Limb (tissue), 2 donors: ENCODE measurements at regions not wholly inside any gene's neighbourhood (a gene's known extent, or its start where the extent isn't known, plus 50 kb on each side); places are given as distances from the start of the nearest gene placed in this dataset.
"Not testable (repeated sequence)": the region's sequence is repeated elsewhere in the genome, so short reads cannot be mapped to it uniquely, and the experiment has no call there.

Source experiments
- DNase-seq, 2 donors: peaks; one replicate each; pipeline ENCODE4 v3.0.0-alpha.2; 2016; ENCODE audit errors: extremely low spot score in 2 of 2

GRCh38 chr9:109975574-109976295, 195.7 kb downstream of the PALM2AKAP2 start:
- no peak for DNase-seq

GRCh38 chr9:109976303-109976702, 196.3 kb downstream of the PALM2AKAP2 start:
- no peak for DNase-seq

- no peak for DNase-seq
These were observed 197.5 kb downstream of the PALM2AKAP2 start for GRCh38 chr9:109977521-109977920.

GRCh38 chr9:109981091-109981490, 201.1 kb downstream of the PALM2AKAP2 start:
- no peak for DNase-seq

GRCh38 chr9:109986521-109986991, 206.6 kb downstream of the PALM2AKAP2 start:
- DNase-seq = peak in 1 of 2 donors; percentile 30

- DNase-seq = no peak
These were observed 209.3 kb downstream of the PALM2AKAP2 start for GRCh38 chr9:109989296-109989695.

- no peak for DNase-seq
These were observed 210.5 kb downstream of the PALM2AKAP2 start for GRCh38 chr9:109990541-109990940.

- DNase-seq = no peak
These were observed 212.3 kb downstream of the PALM2AKAP2 start for GRCh38 chr9:109992293-109992692.

GRCh38 chr9:109993250-109993978, 213.4 kb downstream of the PALM2AKAP2 start:
- no peak for DNase-seq

GRCh38 chr9:109994141-109994540, 213.8 kb downstream of the C9orf152 start:
- DNase-seq = no peak

GRCh38 chr9:109996936-109997580, 210.9 kb downstream of the C9orf152 start:
- DNase-seq = no peak

- no peak for DNase-seq
These were observed 210.3 kb downstream of the C9orf152 start for GRCh38 chr9:109997682-109998081.

GRCh38 chr9:110005521-110005920, 202.4 kb downstream of the C9orf152 start:
- DNase-seq = not testable (repeated sequence)

GRCh38 chr9:110006657-110007056, 201.3 kb downstream of the C9orf152 start:
- no peak for DNase-seq

GRCh38 chr9:110007477-110008270, 200.3 kb downstream of the C9orf152 start:
- DNase-seq = no peak

- no peak for DNase-seq
These were observed 199.3 kb downstream of the C9orf152 start for GRCh38 chr9:110008663-110009062.

GRCh38 chr9:110011628-110012320, 196.2 kb downstream of the C9orf152 start:
- no peak for DNase-seq

GRCh38 chr9:110013064-110013463, 194.9 kb downstream of the C9orf152 start:
- no peak for DNase-seq

- DNase-seq = no peak
These were observed 192.2 kb downstream of the C9orf152 start for GRCh38 chr9:110015759-110016158.

- no peak for DNase-seq
These were observed 191.6 kb downstream of the C9orf152 start for GRCh38 chr9:110016340-110016739.

- not testable (repeated sequence) for DNase-seq
These were observed 187.7 kb downstream of the C9orf152 start for GRCh38 chr9:110020216-110020615.
